Spleen (tissue), 7 donors: ENCODE measurements at regions not wholly inside any gene's neighbourhood (a gene's known extent, or its start where the extent isn't known, plus 50 kb on each side); places are given as distances from the start of the nearest gene placed in this dataset.

Experiments used
- CTCF ChIP-seq, 11 experiments: fragments of 200-600 bp in 7 of 11; fragments of 450-650 bp in 4 of 11; sonication (generic) in 4 of 11; IDR thresholded peaks in 8 of 11; conservative IDR thresholded peaks in 3 of 11; 1 replicate in 7 of 11; 2 replicates in 4 of 11; pipeline versions ENCODE4 v1.4.0 to v1.8.0; 2016 to 2021; ENCODE audit warnings: antibody characterized with exemption in 11 of 11, inconsistent platforms in 4 of 11, mild to moderate bottlenecking in 1 of 11
- POLR2A ChIP-seq, 3 donors: fragments of 450-650 bp; IDR thresholded peaks; one replicate each; pipeline ENCODE4 v1.5.1; 2017; ENCODE audit warnings: antibody characterized with exemption in 3 of 3, mild to moderate bottlenecking in 1 of 3
- POLR2AphosphoS5 ChIP-seq, 3 donors: sonication (generic); formaldehyde crosslinking; IDR thresholded peaks; one replicate each; pipeline ENCODE4 v1.5.1; 2017; ENCODE audit warnings: antibody characterized with exemption in 3 of 3
- donor health status: DM: no; HTN: no; CAD: no; lungs with moderate emphysema.
- donor health status: DM: no; HTN: no; CAD: no.
- donor health status: DM: no; HTN: no; CAD: no.

- TF ChIP-seq CTCF (IDR thresholded peaks at IDR 0.05 in 8 of 11, conservative IDR thresholded peaks at IDR 0.05 in 3 of 11) (no peak), POLR2AphosphoS5 (IDR thresholded peaks at IDR 0.05) (no peak), POLR2A (IDR thresholded peaks at IDR 0.05) (no peak)
Measured at GRCh38 chr9:99432075-99432474, 210.0 kb downstream of the SEC61B start.
